Skeletal muscle satellite cell (primary cell): ENCODE measurements at regions not wholly inside any gene's neighbourhood (a gene's known extent, or its start where the extent isn't known, plus 50 kb on each side); places are given as distances from the start of the nearest gene placed in this dataset.
"Not testable (repeated sequence)": the region's sequence is repeated elsewhere in the genome, so short reads cannot be mapped to it uniquely, and the experiment has no call there.

Source experiments
- H3K27me3 ChIP-seq: 2 replicates; pipeline ENCODE4 v1.7.0; 2013; ENCODE audit warnings: low read length; ENCODE audit not compliant: control insufficient read depth, insufficient read depth
- H3K36me3 ChIP-seq: 2 replicates; pipeline ENCODE4 v1.7.0; 2013; ENCODE audit warnings: mild to moderate bottlenecking, control low read depth, low read length; ENCODE audit not compliant: insufficient read depth
- H3K4me1 ChIP-seq: 2 replicates; pipeline ENCODE4 v1.7.0; 2013; ENCODE audit warnings: low read length; ENCODE audit not compliant: control insufficient read depth, insufficient read depth
- H3K4me2 ChIP-seq: 2 replicates; pipeline ENCODE4 v1.7.0; 2013; ENCODE audit warnings: mild to moderate bottlenecking, low read length
- H3K4me3 ChIP-seq: 2 replicates; pipeline ENCODE4 v1.7.0; 2013; ENCODE audit warnings: low read length
- H3K9ac ChIP-seq: 2 replicates; pipeline ENCODE4 v1.7.0; 2013; ENCODE audit warnings: mild to moderate bottlenecking, low read depth, low read length, moderate library complexity
- H3K9me3 ChIP-seq: replicated peaks from 2 replicates; pipeline ENCODE4 v1.7.0; 2013; ENCODE audit warnings: mild to moderate bottlenecking, control low read depth, low read length

DNA sequence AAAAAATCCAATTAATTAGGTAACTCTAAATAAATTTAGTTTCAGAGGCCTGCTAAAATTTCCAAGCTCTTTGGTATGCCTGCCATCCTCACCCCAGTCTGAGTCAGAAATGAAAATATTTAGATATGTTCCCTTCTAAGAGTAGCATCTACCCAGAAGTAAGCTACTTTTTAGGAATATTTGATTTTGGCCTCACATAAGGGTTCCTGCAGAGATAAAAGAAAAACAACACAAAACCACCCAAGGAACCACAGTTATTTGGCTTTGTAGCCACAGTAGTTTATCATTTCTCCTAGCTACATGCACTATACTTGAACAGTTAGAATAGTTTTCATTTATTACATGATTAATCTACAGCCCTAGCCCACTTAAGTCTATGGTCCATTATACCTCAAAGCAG, 192.6 kb upstream of the FAM241A start:
- no peak overlapping the region for H3K4me3 ChIP-seq
- H3K36me3 ChIP-seq: no peaks in the 10 kb centered on the region
- no peak overlapping the region for H3K4me2 ChIP-seq
- peaks cover 5% of the 10 kb centered on the region for H3K4me1 ChIP-seq
- H3K9ac ChIP-seq: no peak overlapping the region
- H3K27me3 ChIP-seq: no peaks in the 10 kb centered on the region
- H3K9me3 ChIP-seq: no peaks in the 10 kb centered on the region

DNA sequence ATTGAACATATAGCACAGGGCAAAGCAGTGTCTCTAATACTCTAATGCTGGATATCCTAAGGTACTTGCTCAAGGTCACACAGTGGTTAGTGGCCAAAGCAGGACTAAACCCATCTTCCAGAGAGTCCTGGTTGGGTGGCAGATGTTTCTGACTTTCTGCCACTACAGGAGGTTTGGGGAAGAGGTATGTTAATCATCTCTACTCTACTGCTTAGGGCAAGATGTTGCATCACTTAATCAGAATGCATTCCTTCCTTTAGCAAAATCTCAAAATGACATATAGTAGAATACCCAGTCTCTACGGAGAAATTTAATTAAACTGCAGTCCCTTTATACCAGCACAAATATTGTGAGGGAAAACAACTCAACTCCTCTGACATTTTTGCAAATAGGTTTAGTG, 190.7 kb upstream of the FAM241A start:
- no peak overlapping the region for H3K4me3 ChIP-seq

DNA sequence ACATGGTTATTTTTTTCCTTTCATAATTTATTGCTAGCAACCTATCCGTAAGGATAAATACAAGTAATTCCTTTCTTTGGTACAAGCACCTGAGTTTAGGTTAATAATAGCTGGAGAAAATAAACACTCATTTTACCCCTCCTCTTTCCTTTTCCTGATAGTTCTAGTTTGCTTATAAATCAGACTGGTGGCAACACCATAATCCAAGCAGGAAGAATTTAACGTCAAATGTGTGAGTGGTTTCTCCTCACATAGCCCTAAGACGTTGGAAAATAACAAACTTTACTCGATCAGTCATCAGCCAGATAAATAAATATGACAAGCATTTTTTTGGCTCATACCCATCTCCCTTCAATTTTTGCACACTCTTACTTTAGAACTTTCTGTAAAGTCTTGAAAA, 190.3 kb upstream of the FAM241A start:
- Histone ChIP-seq H3K4me3 (no peak overlapping the region), H3K36me3 (no peaks in the 10 kb centered on the region), H3K9ac (no peak overlapping the region), H3K9me3 (no peaks in the 10 kb centered on the region), H3K4me2 (no peak overlapping the region), H3K27me3 (no peaks in the 10 kb centered on the region), H3K4me1 (peaks cover 16% of the 10 kb centered on the region)

More for the DNA sequence above, 190.7 kb upstream of the FAM241A start:
- no peaks in the 10 kb centered on the region for H3K9me3 ChIP-seq
- H3K4me2 ChIP-seq: no peak overlapping the region
- no peaks in the 10 kb centered on the region for H3K36me3 ChIP-seq
- H3K27me3 ChIP-seq: no peaks in the 10 kb centered on the region
- peaks cover 12% of the 10 kb centered on the region for H3K4me1 ChIP-seq
- H3K9ac ChIP-seq: no peak overlapping the region

DNA sequence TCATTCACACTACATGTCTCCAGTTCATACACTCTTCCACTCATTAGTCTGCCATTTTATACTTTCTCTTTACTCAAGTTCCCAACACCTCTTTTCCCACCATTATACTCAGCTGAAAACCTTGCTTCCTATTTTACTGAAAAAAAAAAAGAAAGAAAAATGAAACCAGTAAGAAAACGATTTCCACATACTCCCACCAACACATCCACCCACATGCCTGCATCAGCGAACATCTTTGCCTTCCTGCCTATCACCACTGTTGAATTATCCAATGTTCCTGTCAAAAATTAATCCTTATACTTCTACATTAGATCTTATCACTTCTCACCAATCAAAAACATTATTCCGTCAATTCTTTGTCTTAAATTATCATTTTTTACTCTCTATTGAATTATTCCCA, 188.1 kb upstream of the FAM241A start:
- Histone ChIP-seq H3K36me3 (no peaks in the 10 kb centered on the region), H3K9me3 (no peaks in the 10 kb centered on the region), H3K27me3 (no peaks in the 10 kb centered on the region), H3K9ac (no peak overlapping the region), H3K4me3 (no peak overlapping the region), H3K4me2 (no peak overlapping the region), H3K4me1 (peaks cover 21% of the 10 kb centered on the region)

DNA sequence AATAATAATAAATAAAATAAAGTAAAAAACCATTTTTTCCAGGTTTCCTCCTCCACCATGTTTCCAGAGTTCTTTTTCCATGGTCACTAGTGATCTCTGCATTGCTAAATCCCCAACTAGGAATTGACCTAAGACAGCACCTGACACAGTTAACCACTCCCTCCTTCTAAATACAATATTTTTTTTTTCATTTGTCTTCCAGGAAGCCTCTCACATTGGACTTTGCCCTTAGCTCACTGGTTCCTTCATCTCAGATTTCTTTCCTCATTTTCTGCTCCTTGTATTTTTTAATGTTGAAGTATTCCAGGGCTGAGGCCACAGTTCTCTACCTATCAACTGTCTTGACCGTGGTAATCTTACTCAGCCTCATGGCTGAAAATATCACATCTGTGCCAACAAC, 187.3 kb upstream of the FAM241A start:
- Histone ChIP-seq H3K4me3 (no peak overlapping the region), H3K9me3 (no peaks in the 10 kb centered on the region), H3K4me2 (no peak overlapping the region), H3K36me3 (no peaks in the 10 kb centered on the region), H3K9ac (no peak overlapping the region), H3K27me3 (no peaks in the 10 kb centered on the region), H3K4me1 (peaks cover 18% of the 10 kb centered on the region)

DNA sequence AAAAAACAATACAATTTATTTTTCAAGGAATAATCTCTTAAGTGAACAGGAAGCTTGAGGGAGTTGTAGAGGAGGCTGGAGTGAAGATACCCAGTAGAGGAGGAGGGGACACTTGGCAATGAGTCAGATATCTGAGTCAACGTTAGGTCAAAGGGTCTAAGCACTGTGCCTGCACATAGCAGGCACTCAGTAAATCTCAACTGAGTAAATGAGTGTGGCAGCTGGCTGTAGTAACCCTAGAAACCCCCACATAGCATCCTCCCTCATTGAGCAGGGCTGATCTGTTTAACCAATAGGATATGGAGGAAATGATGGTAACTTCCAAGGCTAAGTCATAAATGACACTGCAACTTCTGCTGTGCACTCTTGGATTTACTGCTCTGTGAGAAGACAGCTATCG, 186.0 kb upstream of the FAM241A start:
- Histone ChIP-seq H3K4me2 (no peak overlapping the region), H3K9me3 (no peaks in the 10 kb centered on the region), H3K9ac (no peak overlapping the region), H3K36me3 (no peaks in the 10 kb centered on the region), H3K4me1 (peaks cover 16% of the 10 kb centered on the region), H3K27me3 (no peaks in the 10 kb centered on the region), H3K4me3 (no peak overlapping the region)

DNA sequence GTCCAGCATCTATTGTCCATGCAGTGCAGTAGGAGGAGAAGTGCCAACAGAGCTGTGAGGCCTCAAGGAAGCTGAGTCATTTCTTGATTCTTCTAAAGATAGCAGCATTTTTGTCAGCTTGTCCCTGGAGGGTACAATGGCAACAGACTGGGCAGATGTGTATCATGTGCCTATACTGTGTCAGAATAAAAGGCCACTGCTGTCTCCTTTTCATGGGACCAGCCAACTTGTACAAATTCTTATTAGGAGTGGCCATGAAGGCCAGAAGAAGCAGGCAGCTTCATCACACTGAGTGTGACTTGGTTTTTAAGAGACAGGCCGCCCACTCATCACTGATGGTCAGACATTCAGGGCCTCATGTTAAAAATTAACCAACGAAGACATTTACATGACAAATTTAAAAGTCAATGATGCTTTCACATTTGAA, 185.0 kb upstream of the FAM241A start:
- H3K27me3 ChIP-seq: no peaks in the 10 kb centered on the region
- H3K36me3 ChIP-seq: no peaks in the 10 kb centered on the region
- peaks cover 16% of the 10 kb centered on the region for H3K4me1 ChIP-seq
- no peaks in the 10 kb centered on the region for H3K9me3 ChIP-seq
- no peak overlapping the region for H3K9ac ChIP-seq
- no peak overlapping the region for H3K4me2 ChIP-seq
- no peak overlapping the region for H3K4me3 ChIP-seq

DNA sequence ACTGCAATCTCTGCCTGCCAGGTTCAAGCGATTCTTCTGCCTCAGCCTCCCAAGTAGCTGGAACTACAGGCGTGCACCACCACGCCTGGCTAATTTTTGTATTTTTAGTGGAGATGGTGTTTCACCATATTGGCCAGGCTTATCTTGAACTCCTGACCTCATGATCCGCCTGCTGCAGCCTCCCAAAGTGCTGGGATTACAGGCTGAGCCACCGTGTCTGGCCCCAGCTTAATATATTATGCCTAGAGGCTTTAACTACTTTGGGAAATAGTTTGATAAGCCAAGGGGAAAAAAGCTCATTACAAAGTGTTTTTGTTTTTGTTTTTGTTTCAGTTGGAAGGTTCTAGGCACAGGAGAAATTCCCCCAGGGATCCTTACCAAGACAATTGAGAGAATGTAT, 184.2 kb upstream of the FAM241A start:
- H3K4me1 ChIP-seq: peaks cover 16% of the 10 kb centered on the region
- H3K27me3 ChIP-seq, H3K4me2 ChIP-seq, H3K9ac ChIP-seq, H3K4me3 ChIP-seq, H3K36me3 ChIP-seq, H3K9me3 ChIP-seq: not testable (repeated sequence)

DNA sequence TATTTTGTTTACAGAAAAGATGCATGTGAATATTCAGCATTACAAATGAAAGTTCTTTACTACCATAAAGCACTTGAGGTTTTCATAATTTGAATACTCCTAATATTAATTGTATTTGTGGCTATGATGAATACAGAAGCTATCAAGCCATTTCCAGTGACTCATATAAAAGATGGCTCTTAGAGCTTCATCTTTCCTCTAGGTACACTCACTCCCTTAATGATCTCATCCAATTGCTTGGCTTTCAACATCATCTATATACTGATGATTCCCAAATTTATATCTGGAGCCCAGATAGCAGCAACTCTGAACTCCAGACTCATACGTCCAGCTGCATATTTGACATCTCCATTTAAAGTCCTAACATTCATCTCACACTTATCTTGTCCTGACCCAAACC, 183.4 kb upstream of the FAM241A start:
- Histone ChIP-seq H3K4me2 (no peak overlapping the region), H3K36me3 (no peaks in the 10 kb centered on the region), H3K4me3 (no peak overlapping the region), H3K4me1 (peaks cover 16% of the 10 kb centered on the region), H3K9ac (no peak overlapping the region), H3K27me3 (no peaks in the 10 kb centered on the region), H3K9me3 (no peaks in the 10 kb centered on the region)

DNA sequence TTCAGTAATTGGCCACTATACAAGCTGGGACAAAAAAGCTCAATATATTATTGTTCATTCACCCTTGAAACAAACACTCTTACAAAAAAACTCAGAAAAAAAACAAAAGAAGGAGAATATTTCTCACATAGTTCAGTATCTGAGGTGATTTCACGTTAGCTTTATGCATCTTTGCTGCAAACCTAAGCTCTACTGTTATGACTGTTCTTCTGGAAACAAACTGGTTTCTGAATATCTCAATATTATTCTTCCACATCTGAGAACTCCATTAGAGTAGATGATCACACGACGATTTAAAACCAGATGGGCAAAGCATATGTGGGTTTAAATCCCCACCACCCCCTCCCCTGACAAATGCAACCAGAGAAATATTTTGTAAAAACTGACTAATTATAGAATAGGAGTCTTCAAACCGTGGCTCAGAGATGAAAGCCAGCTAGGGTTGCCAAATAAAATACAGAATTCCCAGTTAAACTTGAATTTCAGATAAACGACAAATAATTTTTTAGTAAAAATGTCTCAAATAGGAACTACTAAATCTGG, 182.0 kb upstream of the FAM241A start:
- Histone ChIP-seq H3K27me3 (no peaks in the 10 kb centered on the region), H3K4me1 (peaks cover 16% of the 10 kb centered on the region), H3K36me3 (no peaks in the 10 kb centered on the region), H3K9me3 (no peaks in the 10 kb centered on the region), H3K9ac (no peak overlapping the region), H3K4me3 (no peak overlapping the region), H3K4me2 (no peak overlapping the region)

DNA sequence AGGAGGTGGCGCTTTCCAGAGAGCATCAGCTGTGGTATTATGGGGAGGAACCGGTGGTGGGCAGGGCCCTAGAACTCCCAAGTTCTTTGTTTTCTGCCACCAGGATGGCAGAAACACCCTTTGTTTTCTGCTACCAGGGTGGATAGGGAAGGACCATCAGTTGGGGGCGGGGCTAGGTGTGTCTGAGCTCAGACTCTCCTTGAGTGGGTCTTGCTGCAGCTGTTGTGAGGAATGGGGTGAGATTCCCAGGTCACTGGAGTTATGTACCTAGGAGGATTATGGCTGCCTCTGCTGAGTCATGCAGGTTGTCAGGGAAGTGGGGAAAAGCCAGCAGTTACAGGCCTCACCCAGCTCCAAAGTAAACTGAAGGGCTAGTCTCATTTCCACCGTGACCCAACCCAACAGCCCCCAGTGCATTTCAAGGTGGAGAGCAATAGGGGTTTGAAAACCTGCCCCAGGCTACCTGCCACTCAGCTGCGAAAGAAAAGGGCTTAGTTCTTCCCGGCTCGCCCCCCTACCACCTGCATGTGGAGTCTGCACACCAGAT, 167.8 kb upstream of the FAM241A start:
- H3K4me3 ChIP-seq: no peak overlapping the region
- H3K4me2 ChIP-seq: no peak overlapping the region
- H3K9ac ChIP-seq: no peak overlapping the region
- no peaks in the 10 kb centered on the region for H3K27me3 ChIP-seq
- H3K4me1 ChIP-seq: no peaks in the 10 kb centered on the region
- no peaks in the 10 kb centered on the region for H3K9me3 ChIP-seq
- no peaks in the 10 kb centered on the region for H3K36me3 ChIP-seq

DNA sequence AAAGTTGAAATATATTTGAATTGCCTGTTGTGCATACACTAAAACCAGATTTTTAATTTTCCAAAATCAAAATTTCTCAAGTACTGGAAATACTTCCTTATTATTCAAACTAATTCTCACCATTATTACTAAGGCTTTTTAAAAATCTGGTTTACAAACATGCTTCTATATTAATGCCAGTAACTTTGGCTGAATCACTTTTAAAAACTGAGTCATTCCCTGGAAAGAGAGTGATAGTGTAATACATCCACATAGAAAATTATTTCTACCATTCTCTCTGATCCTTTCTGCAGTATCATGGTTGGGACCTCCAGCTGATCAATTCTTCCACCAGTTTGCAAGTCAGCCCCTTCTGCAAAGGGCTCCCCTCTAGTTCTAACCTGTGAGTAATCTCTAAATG, 165.3 kb upstream of the FAM241A start:
- Histone ChIP-seq H3K4me3 (no peak overlapping the region), H3K9me3 (no peaks in the 10 kb centered on the region), H3K36me3 (no peaks in the 10 kb centered on the region), H3K4me1 (no peaks in the 10 kb centered on the region), H3K27me3 (no peaks in the 10 kb centered on the region), H3K4me2 (no peak overlapping the region), H3K9ac (no peak overlapping the region)
